ENCODE measurements at regions not wholly inside any gene's neighbourhood (a gene's known extent, or its start where the extent isn't known, plus 50 kb on each side); places are given as distances from the start of the nearest gene placed in this dataset.

DNA sequence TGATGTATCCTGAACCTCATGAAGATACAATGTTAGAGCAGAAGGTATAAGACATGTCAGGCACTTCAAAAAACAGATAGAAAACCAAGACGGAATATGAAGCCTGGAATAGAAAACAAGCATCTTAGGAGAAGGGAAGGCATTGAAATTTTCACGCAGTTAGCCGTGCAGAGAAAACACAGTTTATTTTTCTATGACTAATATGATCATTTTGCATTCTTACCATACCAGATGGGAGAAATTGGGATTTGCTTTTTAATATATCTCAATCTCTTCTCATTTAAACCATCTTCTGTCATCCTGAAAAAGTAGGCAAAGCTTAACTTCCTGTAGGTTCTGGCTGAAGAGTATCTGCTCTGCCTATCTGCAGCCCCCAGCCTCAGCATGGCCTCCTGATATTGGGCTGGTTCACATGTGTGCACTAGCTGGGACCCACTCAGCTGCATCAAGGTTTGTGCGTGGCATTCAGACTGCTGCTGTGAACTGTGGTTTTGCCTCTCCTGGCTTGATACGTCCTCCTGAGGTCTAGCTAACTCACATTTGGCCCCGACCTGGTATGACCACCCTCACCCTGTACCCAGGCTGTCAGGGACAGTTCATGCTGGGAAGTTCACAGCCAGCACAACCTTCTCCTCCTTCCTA lies 392.5 kb upstream of the SASH1 start:
- H3K4me3 ChIP-seq (ENCODE audit: low read depth, low read length): no peak overlapping the region
- no peak for DNase-seq (ENCODE audit: low read depth)
- TF ChIP-seq, protein P1, sequence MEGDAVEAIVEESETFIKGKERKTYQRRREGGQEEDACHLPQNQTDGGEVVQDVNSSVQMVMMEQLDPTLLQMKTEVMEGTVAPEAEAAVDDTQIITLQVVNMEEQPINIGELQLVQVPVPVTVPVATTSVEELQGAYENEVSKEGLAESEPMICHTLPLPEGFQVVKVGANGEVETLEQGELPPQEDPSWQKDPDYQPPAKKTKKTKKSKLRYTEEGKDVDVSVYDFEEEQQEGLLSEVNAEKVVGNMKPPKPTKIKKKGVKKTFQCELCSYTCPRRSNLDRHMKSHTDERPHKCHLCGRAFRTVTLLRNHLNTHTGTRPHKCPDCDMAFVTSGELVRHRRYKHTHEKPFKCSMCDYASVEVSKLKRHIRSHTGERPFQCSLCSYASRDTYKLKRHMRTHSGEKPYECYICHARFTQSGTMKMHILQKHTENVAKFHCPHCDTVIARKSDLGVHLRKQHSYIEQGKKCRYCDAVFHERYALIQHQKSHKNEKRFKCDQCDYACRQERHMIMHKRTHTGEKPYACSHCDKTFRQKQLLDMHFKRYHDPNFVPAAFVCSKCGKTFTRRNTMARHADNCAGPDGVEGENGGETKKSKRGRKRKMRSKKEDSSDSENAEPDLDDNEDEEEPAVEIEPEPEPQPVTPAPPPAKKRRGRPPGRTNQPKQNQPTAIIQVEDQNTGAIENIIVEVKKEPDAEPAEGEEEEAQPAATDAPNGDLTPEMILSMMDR (IDR thresholded peaks at IDR 0.05; ENCODE audit: low read depth, low read length): no peak
- no peak for TF ChIP-seq POLR2A (IDR thresholded peaks at IDR 0.05; ENCODE audit: extremely low read depth, insufficient read length)
- TF ChIP-seq, protein P2, sequence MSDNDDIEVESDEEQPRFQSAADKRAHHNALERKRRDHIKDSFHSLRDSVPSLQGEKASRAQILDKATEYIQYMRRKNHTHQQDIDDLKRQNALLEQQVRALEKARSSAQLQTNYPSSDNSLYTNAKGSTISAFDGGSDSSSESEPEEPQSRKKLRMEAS (IDR thresholded peaks at IDR 0.05; ENCODE audit: low read depth, low read length): no peak
- no peak for TF ChIP-seq MYC (IDR thresholded peaks at IDR 0.05; ENCODE audit: low read depth, low read length)

DNA sequence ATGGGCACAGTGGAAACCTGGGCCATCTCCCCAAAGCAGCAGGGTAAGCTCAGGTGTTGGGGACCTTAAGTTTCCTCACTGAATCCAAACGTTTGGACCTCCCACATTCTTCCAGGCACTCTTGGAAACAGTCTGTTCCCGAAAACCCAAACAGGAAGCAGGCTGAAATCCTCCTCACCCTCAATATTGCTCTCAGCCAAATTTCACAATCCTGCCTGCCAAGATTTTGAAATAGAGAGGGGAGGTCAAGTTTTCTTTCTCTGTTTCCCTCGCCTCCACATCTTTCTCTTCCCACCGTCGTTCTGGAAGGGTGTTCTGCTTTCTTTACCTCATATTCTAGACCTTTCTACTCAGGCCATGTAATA lies 392.0 kb upstream of the SASH1 start:
- TF ChIP-seq, protein P1 (IDR thresholded peaks at IDR 0.05; ENCODE audit: low read depth, low read length): no peak
- TF ChIP-seq, protein P2 (IDR thresholded peaks at IDR 0.05; ENCODE audit: low read depth, low read length): no peak
- TF ChIP-seq POLR2A (IDR thresholded peaks at IDR 0.05; ENCODE audit: extremely low read depth, insufficient read length) (no peak), MYC (IDR thresholded peaks at IDR 0.05; ENCODE audit: low read depth, low read length) (no peak)
- no peak overlapping the region for H3K4me3 ChIP-seq (ENCODE audit: low read depth, low read length)
- DNase-seq (ENCODE audit: low read depth): no peak

DNA sequence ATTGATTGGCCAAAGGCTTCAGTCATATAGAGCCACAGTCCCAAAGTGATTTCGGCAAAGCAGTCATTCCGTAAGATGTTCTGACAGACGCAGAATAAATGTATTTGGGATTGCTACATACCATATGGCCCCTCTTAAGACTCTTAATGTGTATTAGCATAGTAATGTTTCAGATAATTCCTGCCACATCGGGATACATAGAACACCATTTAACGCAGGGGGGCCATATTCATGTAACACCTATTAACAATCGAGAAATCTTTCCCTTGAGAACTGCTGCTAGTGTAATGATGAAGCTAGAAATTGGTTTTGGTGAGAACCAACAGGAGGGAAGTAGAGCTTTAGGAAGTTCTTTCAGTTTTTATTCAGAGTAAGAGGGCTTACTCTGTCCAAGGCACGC lies 390.9 kb upstream of the SASH1 start:
- TF ChIP-seq MYC (IDR thresholded peaks at IDR 0.05; ENCODE audit: low read depth, low read length): no peak
- no peak for TF ChIP-seq POLR2A (IDR thresholded peaks at IDR 0.05; ENCODE audit: extremely low read depth, insufficient read length)
- TF ChIP-seq, protein P1 (IDR thresholded peaks at IDR 0.05; ENCODE audit: low read depth, low read length): no peak
- TF ChIP-seq, protein P2 (IDR thresholded peaks at IDR 0.05; ENCODE audit: low read depth, low read length): no peak
- DNase-seq (ENCODE audit: low read depth): no peak
- H3K4me3 ChIP-seq (ENCODE audit: low read depth, low read length): no peak overlapping the region

DNA sequence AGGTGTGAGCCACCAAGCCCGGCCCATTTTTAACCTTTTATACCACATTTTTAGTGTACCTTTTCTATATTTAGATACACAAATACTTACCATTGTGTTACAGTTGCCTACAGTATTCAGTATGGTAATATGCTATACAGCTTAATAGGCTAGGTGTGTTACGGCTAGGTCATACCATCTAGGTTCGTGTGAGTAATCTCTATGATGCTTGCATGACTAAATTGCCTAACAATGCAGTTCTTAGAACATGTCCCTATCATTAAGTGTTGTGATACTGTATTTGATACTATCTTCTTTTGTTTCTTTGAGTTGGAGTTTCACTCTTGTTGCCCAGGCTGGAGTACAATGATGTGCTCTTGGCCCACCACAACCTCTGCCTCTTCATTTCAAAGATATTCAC lies 387.7 kb upstream of the SASH1 start:
- DNase-seq (ENCODE audit: low read depth): no peak
- TF ChIP-seq, protein P2 (IDR thresholded peaks at IDR 0.05; ENCODE audit: low read depth, low read length): no peak
- TF ChIP-seq MYC (IDR thresholded peaks at IDR 0.05; ENCODE audit: low read depth, low read length): no peak
- TF ChIP-seq POLR2A (IDR thresholded peaks at IDR 0.05; ENCODE audit: extremely low read depth, insufficient read length): no peak
- TF ChIP-seq, protein P1 (IDR thresholded peaks at IDR 0.05; ENCODE audit: low read depth, low read length): no peak
- no peak overlapping the region for H3K4me3 ChIP-seq (ENCODE audit: low read depth, low read length)

DNA sequence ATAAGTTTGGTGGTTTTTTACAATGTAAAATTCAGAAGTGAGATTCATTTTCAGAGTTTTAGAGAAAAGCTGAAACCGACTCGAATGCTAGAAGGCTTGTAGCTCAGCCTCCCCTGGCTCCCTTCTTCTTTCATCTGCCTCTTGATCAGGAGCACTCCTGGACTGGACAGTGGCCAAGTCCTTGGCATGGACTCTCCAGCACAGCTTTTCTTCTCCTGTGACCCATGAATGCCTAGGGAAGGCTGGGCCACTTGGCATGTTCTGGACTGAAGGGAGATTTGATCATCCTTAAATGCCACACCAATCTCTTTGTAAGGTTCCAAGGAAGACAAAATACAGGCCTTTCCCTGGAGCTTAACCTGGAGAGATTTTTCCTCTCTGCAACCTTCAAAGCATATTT lies 384.0 kb upstream of the SASH1 start:
- DNase-seq (ENCODE audit: low read depth): no peak
- TF ChIP-seq, protein P1 (IDR thresholded peaks at IDR 0.05; ENCODE audit: low read depth, low read length): no peak
- no peak for TF ChIP-seq POLR2A (IDR thresholded peaks at IDR 0.05; ENCODE audit: extremely low read depth, insufficient read length)
- TF ChIP-seq MYC (IDR thresholded peaks at IDR 0.05; ENCODE audit: low read depth, low read length): no peak
- TF ChIP-seq, protein P2 (IDR thresholded peaks at IDR 0.05; ENCODE audit: low read depth, low read length): no peak
- H3K4me3 ChIP-seq (ENCODE audit: low read depth, low read length): no peak overlapping the region
